Activated B cell treated with CpG ODN at 0.5 μM for 24 hours (primary cell): ENCODE measurements at regions not wholly inside any gene's neighbourhood (a gene's known extent, or its start where the extent isn't known, plus 50 kb on each side); places are given as distances from the start of the nearest gene placed in this dataset.

Experiments
- ATAC-seq: fragments of 200-7000 bp; cut with Tn5 transposase; one replicate; pipeline ENCODE4 v1.10.0; 2021; ENCODE audit warnings: low read depth, mild to moderate bottlenecking, moderate library complexity
- CTCF ChIA-PET: fragments of 350-600 bp; sonication (Branson Sonifier 250); formaldehyde crosslinking; loops from one replicate; lab custom pipeline; 2021; ENCODE audit warnings: antibody characterized with exemption; lab: Charles Lee
- POLR2A ChIA-PET: fragments of 350-600 bp; sonication (Branson Sonifier 250); formaldehyde crosslinking; loops from one replicate; lab custom pipeline; 2021; ENCODE audit warnings: antibody characterized with exemption; lab: Charles Lee
- DNase-seq: peaks from one replicate; pipeline ENCODE4 v3.0.0; 2022
- H3K27ac Mint-ChIP-seq: one replicate; pipeline ENCODE4 v1.8.0; 2020; ENCODE audit warnings: mixed read lengths
- H3K27me3 Mint-ChIP-seq: one replicate; pipeline ENCODE4 v1.8.0; 2021; ENCODE audit warnings: mixed read lengths
- H3K36me3 Mint-ChIP-seq: one replicate; pipeline ENCODE4 v1.8.0; 2021; ENCODE audit warnings: low read depth, mixed read lengths
- H3K4me1 Mint-ChIP-seq: one replicate; pipeline ENCODE4 v1.8.0; 2021; ENCODE audit warnings: mixed read lengths
- H3K4me3 Mint-ChIP-seq: one replicate; pipeline ENCODE4 v1.8.0; 2020; ENCODE audit warnings: mild to moderate bottlenecking, mixed read lengths
- H3K9me3 Mint-ChIP-seq: one replicate; pipeline ENCODE4 v1.8.0; 2020; ENCODE audit warnings: mixed read lengths
- CTCF ChIP-seq: fragments of 200-600 bp; IDR thresholded peaks from one replicate; pipeline ENCODE4 v1.8.0; 2022; ENCODE audit warnings: antibody characterized with exemption, mild to moderate bottlenecking
- intact Hi-C: fragments of 100-400 bp; cut with micrococcal nuclease; formaldehyde crosslinking; loops from one replicate; pipeline ENCODE4 v1.15.1; 2024

GRCh38 chr21:41630917-41631316 lies 123.0 kb upstream of the TMPRSS2 start:
- no peak for TF ChIP-seq CTCF
- ChIA-PET POLR2A (no interaction called here), CTCF (no interaction called here)
- no peaks in the 10 kb centered on the region for H3K9me3 Mint-ChIP-seq
- intact Hi-C loops: no loop called here
- H3K4me3 Mint-ChIP-seq: no peak overlapping the region
- H3K36me3 Mint-ChIP-seq: no peaks in the 10 kb centered on the region
- ATAC-seq: no peak
- no peak for DNase-seq
- H3K27me3 Mint-ChIP-seq: peaks cover 11% of the 10 kb centered on the region
- no peak overlapping the region for H3K27ac Mint-ChIP-seq
- no peaks in the 10 kb centered on the region for H3K4me1 Mint-ChIP-seq

GRCh38 chr21:41630249-41630648 lies 122.3 kb upstream of the TMPRSS2 start:
- Mint-ChIP-seq H3K36me3 (no peaks in the 10 kb centered on the region), H3K4me1 (no peaks in the 10 kb centered on the region), H3K4me3 (no peak overlapping the region), H3K27me3 (peaks cover 17% of the 10 kb centered on the region), H3K27ac (no peak overlapping the region), H3K9me3 (no peaks in the 10 kb centered on the region)
- TF ChIP-seq CTCF: no peak
- POLR2A ChIA-PET: no interaction called here
- no peak for ATAC-seq
- CTCF ChIA-PET: no interaction called here
- no peak for DNase-seq
- intact Hi-C loops: no loop called here

GRCh38 chr21:41628256-41628655 lies 120.3 kb upstream of the TMPRSS2 start:
- no peaks in the 10 kb centered on the region for H3K9me3 Mint-ChIP-seq
- peaks cover 23% of the 10 kb centered on the region for H3K27me3 Mint-ChIP-seq
- H3K4me1 Mint-ChIP-seq: no peaks in the 10 kb centered on the region
- POLR2A ChIA-PET: no interaction called here
- no peak overlapping the region for H3K4me3 Mint-ChIP-seq
- no peak overlapping the region for H3K27ac Mint-ChIP-seq
- DNase-seq (no peak), ATAC-seq (no peak)
- CTCF ChIA-PET: no interaction called here
- H3K36me3 Mint-ChIP-seq: no peaks in the 10 kb centered on the region
- TF ChIP-seq CTCF: no peak
- intact Hi-C loops: no loop called here

GRCh38 chr21:41627428-41627827 lies 119.5 kb upstream of the TMPRSS2 start:
- Mint-ChIP-seq H3K4me3 (no peak overlapping the region), H3K4me1 (no peaks in the 10 kb centered on the region), H3K27me3 (peaks cover 28% of the 10 kb centered on the region), H3K36me3 (no peaks in the 10 kb centered on the region), H3K27ac (no peak overlapping the region), H3K9me3 (no peaks in the 10 kb centered on the region)
- TF ChIP-seq CTCF: no peak
- DNase-seq: no peak
- no peak for ATAC-seq
- intact Hi-C loops: no loop called here
- CTCF ChIA-PET: no interaction called here
- POLR2A ChIA-PET: no interaction called here

- Mint-ChIP-seq H3K27me3 (peaks cover 30% of the 10 kb centered on the region), H3K4me3 (no peak overlapping the region), H3K9me3 (no peaks in the 10 kb centered on the region), H3K27ac (no peak overlapping the region), H3K4me1 (no peaks in the 10 kb centered on the region), H3K36me3 (no peaks in the 10 kb centered on the region)
- ChIA-PET CTCF (no interaction called here), POLR2A (no interaction called here)
- TF ChIP-seq CTCF: no peak
- ATAC-seq (no peak), DNase-seq (no peak)
- intact Hi-C loops: no loop called here
Measured at GRCh38 chr21:41626021-41626420, 118.1 kb upstream of the TMPRSS2 start.
